Activated B cell treated with CpG ODN at 0.5 μM for 24 hours (primary cell): ENCODE measurements at regions not wholly inside any gene's neighbourhood (a gene's known extent, or its start where the extent isn't known, plus 50 kb on each side); places are given as distances from the start of the nearest gene placed in this dataset.

Experiments used
- ATAC-seq: fragments of 200-7000 bp; cut with Tn5 transposase; one replicate; pipeline ENCODE4 v1.10.0; 2021; ENCODE audit warnings: low read depth, mild to moderate bottlenecking, moderate library complexity
- CTCF ChIA-PET: fragments of 350-600 bp; sonication (Branson Sonifier 250); formaldehyde crosslinking; loops from one replicate; lab custom pipeline; 2021; ENCODE audit warnings: antibody characterized with exemption; lab: Charles Lee
- POLR2A ChIA-PET: fragments of 350-600 bp; sonication (Branson Sonifier 250); formaldehyde crosslinking; loops from one replicate; lab custom pipeline; 2021; ENCODE audit warnings: antibody characterized with exemption; lab: Charles Lee
- DNase-seq: peaks from one replicate; pipeline ENCODE4 v3.0.0; 2022
- H3K27ac Mint-ChIP-seq: one replicate; pipeline ENCODE4 v1.8.0; 2020; ENCODE audit warnings: mixed read lengths
- H3K27me3 Mint-ChIP-seq: one replicate; pipeline ENCODE4 v1.8.0; 2021; ENCODE audit warnings: mixed read lengths
- H3K36me3 Mint-ChIP-seq: one replicate; pipeline ENCODE4 v1.8.0; 2021; ENCODE audit warnings: low read depth, mixed read lengths
- H3K4me1 Mint-ChIP-seq: one replicate; pipeline ENCODE4 v1.8.0; 2021; ENCODE audit warnings: mixed read lengths
- H3K4me3 Mint-ChIP-seq: one replicate; pipeline ENCODE4 v1.8.0; 2020; ENCODE audit warnings: mild to moderate bottlenecking, mixed read lengths
- H3K9me3 Mint-ChIP-seq: one replicate; pipeline ENCODE4 v1.8.0; 2020; ENCODE audit warnings: mixed read lengths
- CTCF ChIP-seq: fragments of 200-600 bp; IDR thresholded peaks from one replicate; pipeline ENCODE4 v1.8.0; 2022; ENCODE audit warnings: antibody characterized with exemption, mild to moderate bottlenecking
- intact Hi-C: fragments of 100-400 bp; cut with micrococcal nuclease; formaldehyde crosslinking; loops from one replicate; pipeline ENCODE4 v1.15.1; 2024

- Mint-ChIP-seq H3K27ac (no peak overlapping the region), H3K27me3 (peaks cover 3% of the 10 kb centered on the region), H3K4me3 (no peak overlapping the region), H3K4me1 (no peaks in the 10 kb centered on the region), H3K9me3 (peaks cover 8% of the 10 kb centered on the region), H3K36me3 (no peaks in the 10 kb centered on the region)
- ChIA-PET POLR2A (no interaction called here), CTCF (no interaction called here)
- ATAC-seq (no peak), DNase-seq (no peak)
- intact Hi-C loops: no loop called here
- no peak for TF ChIP-seq CTCF
Observed at GRCh38 chr2:118730405-118730804, 117.0 kb downstream of the EN1 start.

- H3K36me3 Mint-ChIP-seq: no peaks in the 10 kb centered on the region
- H3K9me3 Mint-ChIP-seq: peaks cover 8% of the 10 kb centered on the region
- ATAC-seq (no peak), DNase-seq (no peak)
- H3K27ac Mint-ChIP-seq: no peak overlapping the region
- intact Hi-C loops: no loop called here
- ChIA-PET CTCF (no interaction called here), POLR2A (no interaction called here)
- peaks cover 3% of the 10 kb centered on the region for H3K27me3 Mint-ChIP-seq
- no peak for TF ChIP-seq CTCF
- H3K4me1 Mint-ChIP-seq: no peaks in the 10 kb centered on the region
- H3K4me3 Mint-ChIP-seq: no peak overlapping the region
Observed at GRCh38 chr2:118729760-118730159, 117.7 kb downstream of the EN1 start.

GRCh38 chr2:118728984-118729383 lies 118.5 kb downstream of the EN1 start:
- ChIA-PET CTCF (no interaction called here), POLR2A (no interaction called here)
- Mint-ChIP-seq H3K4me3 (no peak overlapping the region), H3K27me3 (peaks cover 3% of the 10 kb centered on the region), H3K27ac (no peak overlapping the region), H3K9me3 (peaks cover 8% of the 10 kb centered on the region), H3K4me1 (no peaks in the 10 kb centered on the region), H3K36me3 (no peaks in the 10 kb centered on the region)
- ATAC-seq (no peak), DNase-seq (no peak)
- intact Hi-C loops: no loop called here
- no peak for TF ChIP-seq CTCF

- peaks cover 1% of the 10 kb centered on the region for H3K27me3 Mint-ChIP-seq
- no peak overlapping the region for H3K4me3 Mint-ChIP-seq
- H3K36me3 Mint-ChIP-seq: no peaks in the 10 kb centered on the region
- no peak for TF ChIP-seq CTCF
- CTCF ChIA-PET: no interaction called here
- no peaks in the 10 kb centered on the region for H3K4me1 Mint-ChIP-seq
- DNase-seq (no peak), ATAC-seq (no peak)
- H3K27ac Mint-ChIP-seq: no peak overlapping the region
- intact Hi-C loops: no loop called here
- peaks cover 8% of the 10 kb centered on the region for H3K9me3 Mint-ChIP-seq
- POLR2A ChIA-PET: no interaction called here
Observed at GRCh38 chr2:118726821-118727220, 120.6 kb downstream of the EN1 start.

GRCh38 chr2:118723394-118723793 lies 124.1 kb downstream of the EN1 start:
- H3K4me1 Mint-ChIP-seq: no peaks in the 10 kb centered on the region
- no peaks in the 10 kb centered on the region for H3K27me3 Mint-ChIP-seq
- H3K9me3 Mint-ChIP-seq: peaks cover 8% of the 10 kb centered on the region
- ATAC-seq: no peak
- H3K36me3 Mint-ChIP-seq: no peaks in the 10 kb centered on the region
- ChIA-PET CTCF (no interaction called here), POLR2A (interaction anchor here (0.6 kb wide), 1 partner anchor 18 kb away, joined by 3 read pairs; no protein-coding TSS in a partner anchor)
- no peak for TF ChIP-seq CTCF
- H3K4me3 Mint-ChIP-seq: no peak overlapping the region
- intact Hi-C loops: no loop called here
- no peak overlapping the region for H3K27ac Mint-ChIP-seq
- no peak for DNase-seq
